Muscle layer of duodenum (tissue), 2 donors: ENCODE measurements at regions not wholly inside any gene's neighbourhood (a gene's known extent, or its start where the extent isn't known, plus 50 kb on each side); places are given as distances from the start of the nearest gene placed in this dataset.
"Not testable (repeated sequence)": the region's sequence is repeated elsewhere in the genome, so short reads cannot be mapped to it uniquely, and the experiment has no call there.

ENCODE experiments used
- H3K27ac ChIP-seq: one replicate; pipeline ENCODE4 v1.7.0; 2013; ENCODE audit warnings: mild to moderate bottlenecking, low read length
- H3K27me3 ChIP-seq: one replicate; pipeline ENCODE4 v1.7.0; 2013; ENCODE audit warnings: low read depth, mild to moderate bottlenecking, control low read depth, low read length
- H3K36me3 ChIP-seq, 2 donors: one replicate each; pipeline ENCODE4 v1.7.0; 2013; ENCODE audit warnings: low read length in 2 of 2, control low read depth in 1 of 2, mild to moderate bottlenecking in 1 of 2; ENCODE audit not compliant: insufficient read depth in 2 of 2, control insufficient read depth in 1 of 2
- H3K4me1 ChIP-seq, 2 donors: one replicate each; pipeline ENCODE4 v1.7.0; 2013; ENCODE audit warnings: low read length in 2 of 2, mild to moderate bottlenecking in 2 of 2, control low read depth in 1 of 2, moderate library complexity in 1 of 2; ENCODE audit not compliant: insufficient read depth in 2 of 2, control insufficient read depth in 1 of 2
- H3K4me3 ChIP-seq, 2 donors: one replicate each; pipeline ENCODE4 v1.7.0; 2013; ENCODE audit warnings: low read length in 2 of 2, low read depth in 1 of 2, mild to moderate bottlenecking in 1 of 2
- H3K9me3 ChIP-seq, 2 donors: one replicate each; pipeline ENCODE4 v1.7.0; 2013; ENCODE audit warnings: low read length in 2 of 2, control low read depth in 1 of 2, mild to moderate bottlenecking in 1 of 2; ENCODE audit not compliant: control insufficient read depth in 1 of 2
- donor health status: healthy.

DNA sequence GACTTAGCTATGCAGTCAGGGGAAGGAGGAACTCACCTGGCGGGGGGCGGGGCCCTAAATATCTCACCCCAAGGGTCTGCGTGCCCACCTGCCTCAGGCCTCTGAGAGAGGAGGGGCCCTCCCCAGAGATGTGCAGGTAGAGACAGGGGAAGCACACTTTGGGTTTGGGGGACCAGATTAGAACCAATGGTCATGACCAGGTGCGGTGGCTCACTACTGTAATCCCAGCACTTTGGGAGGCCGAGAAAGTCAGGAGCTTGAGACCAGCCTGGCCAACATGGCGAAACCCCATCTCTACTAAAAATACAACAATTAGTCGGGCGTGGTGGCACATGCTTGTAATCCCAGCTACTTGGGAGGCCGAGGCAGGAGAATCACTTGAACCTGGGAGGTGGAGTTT is 246.4 kb upstream of the TCERG1L start:
- H3K36me3 ChIP-seq, H3K27me3 ChIP-seq, H3K9me3 ChIP-seq, H3K27ac ChIP-seq, H3K4me3 ChIP-seq, H3K4me1 ChIP-seq: not testable (repeated sequence)

DNA sequence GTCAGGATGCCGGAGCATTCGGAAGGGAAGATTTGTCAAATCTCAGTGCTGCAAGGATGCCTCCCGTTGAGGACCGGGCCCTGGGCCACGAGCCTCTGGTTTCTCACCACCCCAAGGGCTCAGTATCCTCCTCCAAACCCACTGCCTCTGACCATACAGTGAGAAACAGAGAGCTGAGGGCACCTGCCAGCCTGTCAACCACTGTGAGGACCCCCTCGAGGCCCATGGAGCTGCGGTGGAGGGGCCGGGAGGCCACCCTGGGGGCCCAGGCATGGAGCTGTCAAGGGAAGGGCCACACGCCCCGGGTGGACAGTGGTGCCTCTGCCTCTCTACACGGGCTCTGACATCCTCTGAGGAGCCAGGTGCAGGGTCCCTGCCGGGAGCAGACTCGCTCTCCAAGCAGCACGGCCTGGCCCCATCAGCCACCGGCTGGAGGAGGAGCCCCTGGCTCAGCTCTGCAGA is 248.0 kb upstream of the TCERG1L start:
- Histone ChIP-seq H3K27me3 (no peaks in the 10 kb centered on the region), H3K4me1 (no peaks in the 10 kb centered on the region), H3K27ac (no peak overlapping the region), H3K4me3 (no peak overlapping the region), H3K36me3 (no peaks in the 10 kb centered on the region), H3K9me3 (peaks cover 0 to 2% of the 10 kb centered on the region in 2 donors)

DNA sequence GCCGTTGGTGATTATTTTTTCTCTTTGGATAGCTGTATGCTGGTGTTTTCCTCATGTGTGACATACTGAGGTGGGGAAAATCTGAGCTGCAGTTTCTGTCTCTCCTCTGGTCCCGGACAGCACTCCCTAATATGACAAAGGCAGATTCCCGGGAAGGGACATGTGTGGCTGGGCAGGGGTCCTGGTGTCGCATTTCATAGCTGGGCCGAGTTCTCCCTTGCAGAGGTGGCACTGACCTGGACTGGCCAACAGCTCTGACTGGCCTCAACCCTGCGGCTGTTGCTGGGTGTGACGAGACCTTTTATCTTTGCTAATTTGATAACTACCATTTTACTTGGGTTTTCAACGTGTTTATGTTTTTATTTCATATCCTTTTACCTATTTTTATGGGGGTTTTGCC is 248.6 kb upstream of the TCERG1L start:
- Histone ChIP-seq H3K9me3 (peaks cover 0 to 5% of the 10 kb centered on the region in 2 donors), H3K27me3 (no peaks in the 10 kb centered on the region), H3K4me3 (no peak overlapping the region), H3K36me3 (no peaks in the 10 kb centered on the region), H3K27ac (no peak overlapping the region), H3K4me1 (no peaks in the 10 kb centered on the region)

DNA sequence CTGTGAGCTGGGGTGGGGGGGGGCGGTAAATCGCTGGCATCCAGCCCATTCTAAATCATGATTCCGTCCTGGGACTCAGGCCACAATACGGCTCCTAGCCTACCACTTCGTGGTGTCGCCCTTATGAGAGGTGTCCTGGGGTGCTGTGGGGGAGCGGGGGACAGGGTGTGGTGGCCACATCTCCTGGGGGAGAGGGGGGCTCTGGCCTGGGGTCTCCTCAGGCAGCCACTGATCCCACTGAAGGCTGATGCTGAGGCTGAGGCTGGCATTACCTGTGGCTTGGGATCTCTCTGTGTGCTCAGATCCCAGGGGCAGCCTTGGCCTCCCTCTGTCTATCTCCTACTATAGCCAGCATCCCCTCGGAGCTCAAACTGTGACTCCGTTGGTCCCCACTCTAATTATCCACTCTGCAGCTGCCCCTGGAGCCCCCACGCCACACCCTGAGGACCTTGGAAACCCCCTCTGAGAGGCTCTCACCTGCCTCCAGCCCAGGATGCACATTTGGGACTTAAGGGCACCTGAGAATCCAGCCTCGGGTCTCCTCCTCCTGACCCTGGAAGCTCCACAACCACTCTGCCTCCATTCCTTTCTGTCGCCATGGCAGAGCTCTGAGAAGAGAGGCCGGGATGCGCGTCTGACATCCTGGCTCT is 249.3 kb upstream of the TCERG1L start:
- Histone ChIP-seq H3K27ac (no peak overlapping the region), H3K9me3 (peaks cover 0 to 6% of the 10 kb centered on the region in 2 donors), H3K4me3 (no peak overlapping the region), H3K27me3 (no peaks in the 10 kb centered on the region), H3K4me1 (no peaks in the 10 kb centered on the region), H3K36me3 (no peaks in the 10 kb centered on the region)

DNA sequence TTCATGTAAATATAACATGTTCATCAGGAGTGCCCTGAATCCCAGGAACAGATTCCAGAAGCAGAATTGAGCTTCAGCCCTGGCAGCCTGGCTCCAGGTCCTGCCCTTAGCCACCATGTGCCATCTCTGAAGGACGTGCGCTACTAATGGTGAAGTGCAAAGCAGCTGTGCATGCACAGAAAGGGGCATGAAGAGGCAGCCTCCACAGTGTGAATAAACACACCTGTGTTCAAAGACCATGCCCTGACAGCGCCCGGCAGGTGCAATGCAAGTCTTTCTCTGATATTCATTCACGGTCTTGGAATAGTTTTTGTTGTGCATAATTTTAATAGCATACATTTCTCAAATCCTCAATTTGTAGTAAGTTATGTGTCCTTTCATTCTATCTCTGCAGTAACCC is 250.4 kb upstream of the TCERG1L start:
- Histone ChIP-seq H3K4me1 (no peaks in the 10 kb centered on the region), H3K4me3 (no peak overlapping the region), H3K9me3 (peaks cover 0 to 9% of the 10 kb centered on the region in 2 donors), H3K27ac (no peak overlapping the region), H3K36me3 (no peaks in the 10 kb centered on the region), H3K27me3 (no peaks in the 10 kb centered on the region)

DNA sequence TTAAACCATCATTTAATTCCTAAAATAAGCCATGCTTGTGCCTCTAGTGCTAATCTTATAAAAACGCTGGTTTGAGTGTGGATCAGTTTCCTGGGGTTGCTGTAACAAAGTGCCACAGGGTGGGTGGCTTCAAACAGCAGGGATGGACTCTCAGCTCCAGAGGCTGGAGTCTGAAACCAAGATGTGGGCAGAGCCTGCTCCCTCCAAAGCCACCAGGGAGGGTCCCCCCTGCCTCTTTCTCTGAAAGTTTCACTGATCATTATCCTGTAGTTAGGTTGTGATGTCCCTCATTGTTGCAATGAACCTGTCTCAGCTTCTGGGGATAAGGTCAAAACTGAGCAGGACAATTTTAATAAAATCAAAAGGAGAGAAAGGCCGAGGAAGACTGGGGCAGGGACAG is 251.9 kb upstream of the TCERG1L start:
- H3K36me3 ChIP-seq, result no peaks in the 10 kb centered on the region
- H3K27me3 ChIP-seq, result no peaks in the 10 kb centered on the region
- H3K9me3 ChIP-seq, result peaks cover 0 to 9% of the 10 kb centered on the region in 2 donors
- no peak overlapping the region for H3K27ac ChIP-seq
- H3K4me1 ChIP-seq, result no peaks in the 10 kb centered on the region
- H3K4me3 ChIP-seq, result no peak overlapping the region

DNA sequence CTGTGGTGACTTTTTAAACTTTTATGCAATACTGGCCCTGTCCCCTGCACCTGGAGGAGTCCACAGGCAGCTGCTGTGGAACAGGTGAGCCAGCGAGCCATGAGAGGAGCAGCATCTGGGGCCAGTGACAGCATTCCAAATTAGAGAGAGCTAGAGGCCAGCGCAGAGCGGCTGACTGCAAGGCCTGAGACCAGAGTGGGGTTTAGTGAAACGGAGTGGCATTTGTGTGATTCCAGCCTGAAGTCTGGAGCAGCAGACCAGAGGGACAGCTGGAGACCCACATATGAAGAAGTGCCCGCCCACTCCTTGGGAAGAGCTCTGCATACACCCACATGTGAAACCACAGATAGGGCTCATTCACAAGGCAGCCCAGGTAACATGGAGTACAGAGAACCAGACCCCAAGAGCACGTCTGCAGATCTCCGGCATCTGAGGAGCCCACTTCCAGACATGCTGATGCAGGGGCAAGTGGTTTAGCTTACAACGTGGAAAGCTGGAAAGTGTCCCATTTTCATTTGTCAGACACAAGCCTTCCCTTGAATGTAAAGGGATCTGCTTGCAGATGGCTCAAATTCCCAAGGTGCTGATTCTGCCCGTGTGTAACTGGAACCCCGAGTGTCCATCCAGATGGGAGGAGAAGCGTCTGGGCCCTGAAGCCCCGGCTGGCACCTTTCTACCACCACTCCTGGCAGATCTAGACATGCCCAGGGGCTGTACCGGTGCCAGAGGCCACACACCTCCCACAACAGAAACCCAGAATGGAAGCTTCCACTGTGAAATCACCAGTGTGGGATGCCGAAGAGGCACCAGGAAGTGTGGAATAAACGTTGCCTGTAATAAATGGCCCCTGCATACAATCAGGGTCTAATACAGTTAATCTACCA is 256.0 kb upstream of the TCERG1L start:
- Histone ChIP-seq H3K36me3 (no peaks in the 10 kb centered on the region), H3K4me1 (no peaks in the 10 kb centered on the region), H3K9me3 (peaks cover 0 to 9% of the 10 kb centered on the region in 2 donors), H3K27ac (no peak overlapping the region), H3K27me3 (no peaks in the 10 kb centered on the region), H3K4me3 (no peak overlapping the region)

DNA sequence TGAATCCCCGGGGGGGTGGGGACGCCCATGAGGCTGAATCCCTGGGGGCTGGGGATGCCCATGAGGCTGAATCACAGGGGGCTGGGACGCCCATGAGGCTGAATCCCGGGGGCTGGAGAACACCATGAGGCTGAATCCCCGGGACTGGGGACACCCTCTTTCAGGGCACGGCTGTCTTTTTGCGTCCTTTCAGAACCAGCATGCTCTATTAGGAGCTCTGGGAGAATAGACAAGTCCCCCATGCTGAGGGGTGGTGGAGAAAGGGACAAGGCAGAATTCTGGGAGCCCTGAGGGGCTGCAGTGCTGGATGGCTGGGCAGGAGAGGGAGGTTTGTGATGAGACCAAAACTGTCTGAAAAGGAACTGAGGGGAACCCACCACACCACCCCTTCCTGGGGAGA is 257.3 kb upstream of the TCERG1L start:
- Histone ChIP-seq H3K9me3 (peaks cover 0 to 8% of the 10 kb centered on the region in 2 donors), H3K4me3 (no peak overlapping the region), H3K27me3 (no peaks in the 10 kb centered on the region), H3K36me3 (no peaks in the 10 kb centered on the region), H3K27ac (no peak overlapping the region), H3K4me1 (no peaks in the 10 kb centered on the region)

DNA sequence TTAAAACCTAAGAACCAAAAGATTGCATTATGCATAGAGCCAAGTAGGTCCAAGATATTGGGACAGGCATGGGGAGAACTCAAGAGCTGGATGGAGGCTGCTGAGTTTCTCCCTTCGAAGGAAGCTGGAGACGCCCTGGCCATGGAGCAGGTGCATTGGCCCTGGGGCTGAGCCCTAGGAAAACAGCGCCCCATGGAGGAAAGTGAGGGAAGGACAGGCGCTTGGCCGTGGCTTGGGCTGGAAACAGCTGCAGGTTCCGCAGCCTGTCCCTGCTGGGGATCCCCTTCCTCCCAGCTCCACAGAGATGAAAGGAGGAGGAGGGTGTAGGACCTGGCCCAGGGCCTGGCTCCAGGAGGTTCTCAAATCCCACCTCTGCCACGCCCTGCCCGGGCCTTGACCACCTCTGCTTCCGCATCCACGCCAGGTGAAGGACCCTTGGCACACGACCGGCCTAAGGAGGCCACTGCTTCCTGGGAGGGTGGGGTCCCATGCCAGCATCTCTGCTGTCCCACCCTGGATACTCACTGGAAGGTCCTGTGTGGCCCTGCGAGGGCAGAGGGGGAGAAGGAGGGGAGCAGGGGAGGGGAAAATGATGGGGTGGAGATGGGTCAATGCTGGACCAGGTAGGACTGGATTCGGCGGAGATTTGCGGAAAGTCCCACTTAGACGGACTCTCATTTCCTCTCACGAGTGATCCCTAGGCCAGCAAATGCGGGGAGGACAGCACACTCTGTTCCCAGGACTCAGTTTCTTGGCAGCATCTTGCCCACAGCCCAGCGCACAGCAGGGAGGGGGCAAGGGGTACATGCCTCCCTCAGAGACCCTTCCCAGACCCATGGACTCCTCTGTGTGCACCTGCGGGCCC is 258.6 kb upstream of the TCERG1L start:
- Histone ChIP-seq H3K27ac (no peak overlapping the region), H3K9me3 (peaks cover 0 to 4% of the 10 kb centered on the region in 2 donors), H3K4me1 (no peaks in the 10 kb centered on the region), H3K4me3 (no peak overlapping the region), H3K27me3 (no peaks in the 10 kb centered on the region), H3K36me3 (no peaks in the 10 kb centered on the region)

DNA sequence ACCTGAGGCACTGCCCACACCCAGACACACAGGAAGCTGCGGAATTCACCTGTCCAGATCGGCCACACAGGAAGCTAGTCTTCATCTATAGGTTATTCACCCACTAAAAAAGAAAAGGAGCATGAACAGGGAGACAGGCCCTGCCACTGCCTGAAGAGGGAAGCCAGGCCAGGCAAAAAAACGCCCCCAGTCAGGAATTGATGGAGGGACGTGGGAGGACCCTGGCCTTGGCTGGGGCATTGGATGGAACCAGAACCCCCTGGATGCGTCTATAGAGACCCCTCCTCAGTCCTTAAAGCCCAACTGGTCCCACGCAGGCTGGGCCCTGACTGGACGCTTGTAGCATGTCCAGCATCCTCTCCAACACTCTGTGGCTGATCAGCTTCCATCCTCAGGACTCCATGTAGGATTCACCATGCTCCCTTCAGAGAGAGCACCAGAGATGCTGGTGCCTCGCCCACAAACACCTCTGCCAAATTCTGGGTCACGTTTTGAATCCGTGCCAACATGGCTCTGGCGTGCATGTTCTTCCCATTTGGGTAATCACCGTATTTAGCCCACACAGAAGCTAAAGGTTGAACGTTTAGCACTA is 259.3 kb upstream of the TCERG1L start:
- Histone ChIP-seq H3K27ac (no peak overlapping the region), H3K4me3 (no peak overlapping the region), H3K36me3 (no peaks in the 10 kb centered on the region), H3K4me1 (no peaks in the 10 kb centered on the region), H3K27me3 (no peaks in the 10 kb centered on the region), H3K9me3 (peaks cover 0 to 3% of the 10 kb centered on the region in 2 donors)

DNA sequence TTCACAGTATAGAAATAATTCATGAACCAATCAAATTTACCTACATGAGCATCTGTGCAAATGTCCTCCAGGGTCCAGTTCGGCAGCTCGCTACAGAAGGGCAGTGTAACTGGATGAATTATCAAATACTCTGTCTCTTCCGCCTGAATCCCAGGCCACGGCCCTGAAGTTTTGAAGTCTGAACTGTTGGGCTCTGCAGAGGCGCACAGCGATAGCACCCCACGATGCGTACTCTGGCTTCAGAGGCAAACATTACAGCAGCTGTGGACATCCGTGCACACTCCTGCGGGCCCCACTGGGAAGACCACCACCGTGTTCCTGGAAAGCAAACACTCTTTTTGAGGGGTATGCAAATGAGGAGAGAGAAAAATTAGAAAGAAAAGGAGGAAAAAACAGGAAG is 259.8 kb upstream of the TCERG1L start:
- Histone ChIP-seq H3K4me3 (no peak overlapping the region), H3K9me3 (no peaks in the 10 kb centered on the region), H3K27ac (no peak overlapping the region), H3K36me3 (no peaks in the 10 kb centered on the region), H3K4me1 (no peaks in the 10 kb centered on the region), H3K27me3 (no peaks in the 10 kb centered on the region)
